HEK293 (cell line): ENCODE measurements at regions not wholly inside any gene's neighbourhood (a gene's known extent, or its start where the extent isn't known, plus 50 kb on each side); places are given as distances from the start of the nearest gene placed in this dataset.

Experiments
- CTCF ChIA-PET: fragments of 350-600 bp; formaldehyde crosslinking; extraction: SDS; loops from one replicate; lab custom pipeline; 2021; ENCODE audit warnings: antibody characterized with exemption; lab: Yijun Ruan, JAX
- POLR2A ChIA-PET: fragments of 300-600 bp; formaldehyde crosslinking; extraction: SDS; loops from one replicate; lab custom pipeline; 2020; ENCODE audit warnings: antibody characterized with exemption, inconsistent platforms; lab: Yijun Ruan, JAX
- H3K27ac ChIP-seq: fragments of 200-500 bp; sonication (Bioruptor generic); 2 replicates; pipeline ENCODE4 v1.5.1; 2014; ENCODE audit warnings: low read depth, low read length, control low read depth, inconsistent platforms; ENCODE audit errors: extremely low read depth
- H3K36me3 ChIP-seq, 2 experiments: fragments of 200-500 bp in 1 of 2; sonication (Bioruptor generic) in 1 of 2; 1 replicate in 1 of 2; 2 replicates in 1 of 2; pipeline ENCODE4 v1.5.1; 2014 to 2017; ENCODE audit warnings: inconsistent platforms in 2 of 2, low read length in 2 of 2; ENCODE audit not compliant: control insufficient read depth in 2 of 2, insufficient read depth in 1 of 2
- H3K4me1 ChIP-seq: fragments of 200-500 bp; sonication (Bioruptor generic); 2 replicates; pipeline ENCODE4 v1.5.1; 2014; ENCODE audit warnings: mild to moderate bottlenecking, low read length, inconsistent platforms; ENCODE audit not compliant: control insufficient read depth, insufficient read depth
- H3K4me3 ChIP-seq: 2 replicates; pipeline ENCODE4 v1.5.1; 2011; ENCODE audit warnings: low read depth, mild to moderate bottlenecking, control low read depth, low read length, moderate library complexity
- H3K9me3 ChIP-seq: fragments of 200-500 bp; sonication (Bioruptor generic); 2 replicates; pipeline ENCODE4 v1.5.1; 2014; ENCODE audit warnings: low read depth, low read length, inconsistent platforms; ENCODE audit not compliant: control insufficient read depth, insufficient read depth
- EGR2 ChIP-seq: fragments of 450-650 bp; formaldehyde crosslinking; IDR thresholded peaks from 2 replicates; pipeline ENCODE4 v1.5.1; 2016; ENCODE audit warnings: low read depth, missing biosample characterization, missing genetic modification characterization
- GLIS1 ChIP-seq: fragments of 450-650 bp; formaldehyde crosslinking; IDR thresholded peaks from 2 replicates; pipeline ENCODE4 v1.5.1; 2016; ENCODE audit warnings: missing biosample characterization, missing genetic modification characterization
- HOXD13 ChIP-seq: sonication (generic); formaldehyde crosslinking; IDR thresholded peaks from 2 replicates; pipeline ENCODE4 v1.8.0; 2022; ENCODE audit warnings: missing genetic modification reagents, borderline replicate concordance
- KLF1 ChIP-seq: fragments of 450-650 bp; formaldehyde crosslinking; IDR thresholded peaks from 2 replicates; pipeline ENCODE4 v1.5.1; 2016; ENCODE audit warnings: missing biosample characterization, missing genetic modification characterization
- MYNN ChIP-seq: fragments of 450-650 bp; formaldehyde crosslinking; IDR thresholded peaks from 2 replicates; pipeline ENCODE4 v1.5.1; 2016; ENCODE audit warnings: missing biosample characterization, missing genetic modification characterization, borderline replicate concordance
- SALL2 ChIP-seq: fragments of 450-650 bp; formaldehyde crosslinking; IDR thresholded peaks from 2 replicates; pipeline ENCODE4 v1.5.0; 2017; ENCODE audit warnings: missing biosample characterization, mild to moderate bottlenecking, missing genetic modification characterization, borderline replicate concordance
- SCRT1 ChIP-seq: fragments of 450-650 bp; formaldehyde crosslinking; IDR thresholded peaks from 2 replicates; pipeline ENCODE4 v1.5.1; 2016; ENCODE audit warnings: missing biosample characterization, missing genetic modification characterization, borderline replicate concordance
- SCRT2 ChIP-seq: fragments of 450-650 bp; formaldehyde crosslinking; IDR thresholded peaks from 2 replicates; pipeline ENCODE4 v1.5.1; 2016; ENCODE audit warnings: missing biosample characterization, missing genetic modification characterization
- YY1 ChIP-seq: fragments of 450-650 bp; formaldehyde crosslinking; IDR thresholded peaks from 2 replicates; pipeline ENCODE4 v1.5.1; 2018; ENCODE audit warnings: missing biosample characterization, missing genetic modification characterization
- ZEB2 ChIP-seq: fragments of 450-650 bp; formaldehyde crosslinking; IDR thresholded peaks from 2 replicates; pipeline ENCODE4 v1.5.1; 2016; ENCODE audit warnings: missing biosample characterization, missing genetic modification characterization
- ZFHX2 ChIP-seq: fragments of 450-650 bp; formaldehyde crosslinking; conservative IDR thresholded peaks from 2 replicates; pipeline ENCODE4 v1.5.1; 2016; ENCODE audit warnings: missing biosample characterization, missing genetic modification characterization
- ZNF112 ChIP-seq: fragments of 450-650 bp; formaldehyde crosslinking; IDR thresholded peaks from 2 replicates; pipeline ENCODE4 v1.5.0; 2017; ENCODE audit warnings: missing biosample characterization, missing genetic modification characterization
- ZNF133 ChIP-seq: fragments of 450-650 bp; formaldehyde crosslinking; IDR thresholded peaks from 2 replicates; pipeline ENCODE4 v1.5.1; 2016; ENCODE audit warnings: missing biosample characterization, missing genetic modification characterization
- ZNF146 ChIP-seq: fragments of 450-650 bp; formaldehyde crosslinking; IDR thresholded peaks from 2 replicates; pipeline ENCODE4 v1.5.1; 2016; ENCODE audit warnings: missing biosample characterization, missing genetic modification characterization
- ZNF155 ChIP-seq: fragments of 450-650 bp; formaldehyde crosslinking; IDR thresholded peaks from 2 replicates; pipeline ENCODE4 v1.5.1; 2016; ENCODE audit warnings: missing biosample characterization, missing genetic modification characterization
- ZNF175 ChIP-seq: fragments of 450-650 bp; formaldehyde crosslinking; IDR thresholded peaks from 2 replicates; pipeline ENCODE4 v1.5.1; 2016; ENCODE audit warnings: missing biosample characterization, missing genetic modification characterization
- ZNF202 ChIP-seq: fragments of 450-650 bp; formaldehyde crosslinking; IDR thresholded peaks from 2 replicates; pipeline ENCODE4 v1.5.1; 2016; ENCODE audit warnings: missing biosample characterization, missing genetic modification characterization, borderline replicate concordance
- ZNF223 ChIP-seq: fragments of 450-650 bp; formaldehyde crosslinking; IDR thresholded peaks from 2 replicates; pipeline ENCODE4 v1.5.1; 2016; ENCODE audit warnings: missing biosample characterization, missing genetic modification characterization
- ZNF248 ChIP-seq: fragments of 450-650 bp; formaldehyde crosslinking; IDR thresholded peaks from 2 replicates; pipeline ENCODE4 v1.5.1; 2017; ENCODE audit warnings: missing biosample characterization, missing genetic modification characterization
- ZNF362 ChIP-seq: fragments of 450-650 bp; formaldehyde crosslinking; IDR thresholded peaks from 2 replicates; pipeline ENCODE4 v1.5.1; 2016; ENCODE audit warnings: missing biosample characterization, missing genetic modification characterization
- ZNF488 ChIP-seq: fragments of 450-650 bp; formaldehyde crosslinking; IDR thresholded peaks from 2 replicates; pipeline ENCODE4 v1.5.1; 2016; ENCODE audit warnings: missing biosample characterization, missing genetic modification characterization
- ZNF544 ChIP-seq: fragments of 450-650 bp; formaldehyde crosslinking; IDR thresholded peaks from 2 replicates; pipeline ENCODE4 v1.5.0; 2017; ENCODE audit warnings: missing biosample characterization, missing genetic modification characterization
- ZNF571 ChIP-seq: fragments of 450-650 bp; formaldehyde crosslinking; IDR thresholded peaks from 2 replicates; pipeline ENCODE4 v1.5.0; 2017; ENCODE audit warnings: missing biosample characterization, missing genetic modification characterization
- ZNF596 ChIP-seq: fragments of 450-650 bp; IDR thresholded peaks from 2 replicates; pipeline ENCODE4 v1.5.0; 2018; ENCODE audit warnings: missing biosample characterization, mild to moderate bottlenecking, missing genetic modification characterization, moderate library complexity
- ZNF610 ChIP-seq: fragments of 450-650 bp; formaldehyde crosslinking; IDR thresholded peaks from 2 replicates; pipeline ENCODE4 v1.5.1; 2016; ENCODE audit warnings: missing biosample characterization, missing genetic modification characterization, borderline replicate concordance
- ZNF626 ChIP-seq: fragments of 450-650 bp; sonication (Bioruptor Pico); formaldehyde crosslinking; IDR thresholded peaks from 2 replicates; pipeline ENCODE4 v1.5.1; 2018; ENCODE audit warnings: missing biosample characterization, missing genetic modification characterization, inconsistent platforms
- ZNF701 ChIP-seq: fragments of 450-650 bp; formaldehyde crosslinking; IDR thresholded peaks from 2 replicates; pipeline ENCODE4 v1.5.1; 2016; ENCODE audit warnings: missing biosample characterization, missing genetic modification characterization
- ZNF777 ChIP-seq: fragments of 450-650 bp; formaldehyde crosslinking; IDR thresholded peaks from 2 replicates; pipeline ENCODE4 v1.5.1; 2017; ENCODE audit warnings: missing biosample characterization, missing genetic modification characterization, borderline replicate concordance
- ZNF792 ChIP-seq: fragments of 450-650 bp; formaldehyde crosslinking; IDR thresholded peaks from 2 replicates; pipeline ENCODE4 v1.5.1; 2016; ENCODE audit warnings: missing biosample characterization, missing genetic modification characterization

GRCh38 chr15:69673291-69673881 is 220.8 kb downstream of the RPLP1 start:
- H3K4me3 ChIP-seq: no peak overlapping the region
- CTCF ChIA-PET: no interaction called here
- H3K36me3 ChIP-seq: no peaks in the 10 kb centered on the region
- TF ChIP-seq SALL2 (tag by site-specific recombination) (no peak), YY1 (tag by site-specific recombination) (no peak), ZNF626 (tag by site-specific recombination) (no peak), ZNF610 (no peak), EGR2 (tag by site-specific recombination) (peak; percentile 44; the same call in 1 of the 2 replicates), ZNF133 (tag by site-specific recombination) (no peak), HOXD13 (CRISPR knock-in tag) (no peak), ZNF792 (no peak), KLF1 (tag by site-specific recombination) (no peak), ZFHX2 (tag by site-specific recombination) (peak; percentile 25; the same call in 1 of the 2 replicates), SCRT1 (no peak), ZNF112 (tag by site-specific recombination) (no peak), ZNF362 (no peak), ZNF777 (tag by site-specific recombination) (no peak)
- TF ChIP-seq, all 188 proteins: peak for 2
- Histone ChIP-seq H3K9me3 (no peaks in the 10 kb centered on the region), H3K27ac (no peak overlapping the region), H3K4me1 (0 out of 2 replicates have a peak, but pooled peaks cover 2% of the 10 kb centered on the region)
- POLR2A ChIA-PET: no interaction called here

GRCh38 chr15:69675731-69676130 is 223.1 kb downstream of the RPLP1 start:
- ChIA-PET CTCF (interaction anchor here (0.7 to 1.5 kb wide), 2 partner anchors 80 to 207 kb away, joined by 3 to 4 read pairs; no protein-coding TSS in a partner anchor), POLR2A (no interaction called here)
- TF ChIP-seq KLF1 (tag by site-specific recombination): peak; percentile 96
- no peak for TF ChIP-seq ZNF596
- TF ChIP-seq ZNF571: no peak
- no peak for TF ChIP-seq ZNF544
- TF ChIP-seq GLIS1 (tag by site-specific recombination): 0 out of 2 replicates have a peak, but pooled peaks have one; percentile 33
- peak; percentile 41 for TF ChIP-seq EGR2 (tag by site-specific recombination)
- TF ChIP-seq ZNF133 (tag by site-specific recombination): no peak
- TF ChIP-seq YY1 (tag by site-specific recombination): no peak
- no peak for TF ChIP-seq ZNF488
- no peak overlapping the region for H3K27ac ChIP-seq
- no peaks in the 10 kb centered on the region for H3K9me3 ChIP-seq
- H3K4me3 ChIP-seq: no peak overlapping the region
- 0 out of 2 replicates have a peak, but pooled peaks cover 2% of the 10 kb centered on the region for H3K4me1 ChIP-seq
- no peaks in the 10 kb centered on the region for H3K36me3 ChIP-seq

GRCh38 chr15:69677403-69677802 is 224.8 kb downstream of the RPLP1 start:
- Histone ChIP-seq H3K4me3 (no peak overlapping the region), H3K27ac (no peak overlapping the region), H3K9me3 (no peaks in the 10 kb centered on the region), H3K36me3 (no peaks in the 10 kb centered on the region), H3K4me1 (0 out of 2 replicates have a peak, but pooled peaks cover 2% of the 10 kb centered on the region)
- CTCF ChIA-PET: interaction anchor here (0.6 to 0.7 kb wide), 2 partner anchors 246 to 1197 kb away, joined by 3 to 5 read pairs; no protein-coding TSS in a partner anchor
- POLR2A ChIA-PET: no interaction called here
- TF ChIP-seq MYNN (tag by site-specific recombination) (no peak), ZNF146 (no peak), ZEB2 (tag by site-specific recombination) (no peak), SCRT1 (peak; percentile 74; the same call in 1 of the 2 replicates), SCRT2 (peak; percentile 95), ZNF571 (no peak), ZNF223 (tag by site-specific recombination) (no peak), ZNF202 (tag by site-specific recombination) (no peak), ZNF701 (tag by site-specific recombination) (no peak), ZNF248 (tag by site-specific recombination) (no peak), ZNF155 (tag by site-specific recombination) (no peak), ZNF175 (tag by site-specific recombination) (no peak)
